ENCODE measurements at regions not wholly inside any gene's neighbourhood (a gene's known extent, or its start where the extent isn't known, plus 50 kb on each side); places are given as distances from the start of the nearest gene placed in this dataset.
"Not testable (repeated sequence)": the region's sequence is repeated elsewhere in the genome, so short reads cannot be mapped to it uniquely, and the experiment has no call there.

- no peak for DNase-seq
These were observed 102.3 kb upstream of the LARP1 start for GRCh38 chr5:154652746-154653417.

- DNase-seq: not testable (repeated sequence)
These were observed 103.4 kb upstream of the LARP1 start for GRCh38 chr5:154651795-154652194.

- DNase-seq: no peak
These were observed 106.5 kb upstream of the LARP1 start for GRCh38 chr5:154648706-154649105.

GRCh38 chr5:154648229-154648628 is 106.9 kb upstream of the LARP1 start:
- DNase-seq: no peak

- no peak for DNase-seq
These were observed 107.4 kb upstream of the LARP1 start for GRCh38 chr5:154647761-154648145.

- DNase-seq: no peak
These were observed 107.9 kb upstream of the LARP1 start for GRCh38 chr5:154647114-154647760.

GRCh38 chr5:154646745-154647113 is 108.4 kb upstream of the LARP1 start:
- DNase-seq: no peak

- no peak for DNase-seq
These were observed 110.3 kb upstream of the LARP1 start for GRCh38 chr5:154644745-154645411.

- DNase-seq: peak in 1 of 2 experiments; percentile 5
These were observed 112.5 kb upstream of the LARP1 start for GRCh38 chr5:154642499-154643245.

- peak; percentile 23 to 41 for DNase-seq
These were observed 114.9 kb upstream of the LARP1 start for GRCh38 chr5:154640213-154640831.

GRCh38 chr5:154636786-154637185 is 118.4 kb upstream of the LARP1 start:
- DNase-seq: not testable (repeated sequence)

- DNase-seq: not testable (repeated sequence)
These were observed 118.9 kb upstream of the LARP1 start for GRCh38 chr5:154636271-154636670.

GRCh38 chr5:154633744-154634143 is 121.4 kb upstream of the LARP1 start:
- DNase-seq: not testable (repeated sequence)

- DNase-seq: no peak
These were observed 124.0 kb upstream of the LARP1 start for GRCh38 chr5:154631141-154631540.

- DNase-seq: no peak
These were observed 124.8 kb upstream of the LARP1 start for GRCh38 chr5:154630410-154630809.

GRCh38 chr5:154628685-154629084 is 126.5 kb upstream of the LARP1 start:
- DNase-seq: no peak

- no peak for DNase-seq
These were observed 127.2 kb upstream of the LARP1 start for GRCh38 chr5:154627698-154628678.

GRCh38 chr5:154626876-154627557 is 128.2 kb upstream of the LARP1 start:
- DNase-seq: no peak

GRCh38 chr5:154625031-154625430 is 130.1 kb upstream of the LARP1 start:
- DNase-seq: no peak

GRCh38 chr5:154624341-154624740 is 130.8 kb upstream of the LARP1 start:
- DNase-seq: no peak

GRCh38 chr5:154620411-154620810 is 134.8 kb upstream of the LARP1 start:
- DNase-seq: no peak

Data from NCI-H2081 (cell line).